ENCODE measurements at regions not wholly inside any gene's neighbourhood (a gene's known extent, or its start where the extent isn't known, plus 50 kb on each side); places are given as distances from the start of the nearest gene placed in this dataset.

DNA sequence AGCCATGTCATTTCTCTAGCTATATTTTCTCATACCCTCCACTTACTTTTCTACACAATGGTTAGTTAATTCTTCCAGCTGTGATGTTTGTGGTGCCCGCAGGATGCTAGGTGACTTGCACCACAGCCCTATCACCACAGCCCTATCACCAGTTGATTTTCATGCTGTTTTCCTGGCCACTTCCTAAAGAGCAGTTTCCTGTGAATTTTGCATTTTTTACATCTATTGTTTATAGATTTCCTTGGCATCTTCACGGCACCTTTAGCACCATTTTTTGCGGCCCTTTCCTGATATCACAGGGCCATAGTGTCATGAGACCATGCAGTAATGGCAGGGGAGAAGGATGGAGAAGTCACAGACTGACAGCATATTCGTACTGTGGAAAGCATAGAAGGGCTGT lies 132.9 kb upstream of the PRICKLE2 start:
- in situ Hi-C loops (cut with HindIII; ENCODE audit: extremely low pct_ligation_motif_present, low pct_unique_long_range_greater_than_20kb): no loop called here
- no peaks in the 10 kb centered on the region for H3K4me1 ChIP-seq (ENCODE audit: insufficient read depth, low read length)
- H3K27ac ChIP-seq (ENCODE audit: extremely low read length, insufficient read depth, low read length): no peak overlapping the region
- intact Hi-C loops (cut with micrococcal nuclease; ENCODE audit: unreplicated experiment): no loop called here
- H3K4me2 ChIP-seq (ENCODE audit: low read depth, low read length): no peak overlapping the region
- no peak overlapping the region for H2AFZ ChIP-seq (ENCODE audit: low read length)
- H3K27me3 ChIP-seq (ENCODE audit: control insufficient read depth in 1 of 2, insufficient read depth in 2 of 2, low read length in 2 of 2): no peaks in the 10 kb centered on the region; a peak in 2 of 5 replicates
- FAIRE-seq: no peak
- H3K79me2 ChIP-seq (ENCODE audit: insufficient read depth, low read length): no peaks in the 10 kb centered on the region
- no peaks in the 10 kb centered on the region for H4K20me1 ChIP-seq (ENCODE audit: insufficient read depth, low read length)
- ATAC-seq: no peak
- no peaks in the 10 kb centered on the region for H3K9me3 ChIP-seq (ENCODE audit: low read length)
- DNase-seq (ENCODE audit: low spot score): no peak
- H3K4me3 ChIP-seq (replicated peaks in 1 of 3; ENCODE audit: insufficient read depth in 1 of 3, low read depth in 2 of 3, low read length in 3 of 3): no peak overlapping the region
- WGBS (ENCODE audit: low lambda C conversion rate): 15% methylated on average over 4 of the region's 4 CpGs
- no TSS peak for BruUV-seq (replicated peaks)
- no peak overlapping the region for H3K9ac ChIP-seq (ENCODE audit: insufficient read depth, low read depth, low read length)
- no peaks in the 10 kb centered on the region for H3K36me3 ChIP-seq (replicated peaks in 1 of 2; ENCODE audit: control insufficient read depth in 1 of 2, insufficient read depth in 2 of 2, low read length in 2 of 2)
- ChIA-PET CTCF (ENCODE audit: low intra/inter-chr PET ratio, low total read pairs) (no interaction called here), POLR2A (no interaction called here)
- TF ChIP-seq, protein P1, sequence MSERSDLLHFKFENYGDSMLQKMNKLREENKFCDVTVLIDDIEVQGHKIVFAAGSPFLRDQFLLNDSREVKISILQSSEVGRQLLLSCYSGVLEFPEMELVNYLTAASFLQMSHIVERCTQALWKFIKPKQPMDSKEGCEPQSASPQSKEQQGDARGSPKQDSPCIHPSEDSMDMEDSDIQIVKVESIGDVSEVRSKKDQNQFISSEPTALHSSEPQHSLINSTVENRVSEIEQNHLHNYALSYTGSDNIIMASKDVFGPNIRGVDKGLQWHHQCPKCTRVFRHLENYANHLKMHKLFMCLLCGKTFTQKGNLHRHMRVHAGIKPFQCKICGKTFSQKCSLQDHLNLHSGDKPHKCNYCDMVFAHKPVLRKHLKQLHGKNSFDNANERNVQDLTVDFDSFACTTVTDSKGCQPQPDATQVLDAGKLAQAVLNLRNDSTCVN (CRISPR knock-in tag; IDR thresholded peaks at IDR 0.05; ENCODE audit: borderline replicate concordance): no peak
- TF ChIP-seq FOXA3 (CRISPR knock-in tag; IDR thresholded peaks at IDR 0.05): no peak
- TF ChIP-seq MED8 (CRISPR knock-in tag; IDR thresholded peaks at IDR 0.05; ENCODE audit: insufficient replicate concordance): no peak
- no peak for TF ChIP-seq ZNF775 (CRISPR knock-in tag; IDR thresholded peaks at IDR 0.05; ENCODE audit: borderline replicate concordance)
- TF ChIP-seq, protein P2, sequence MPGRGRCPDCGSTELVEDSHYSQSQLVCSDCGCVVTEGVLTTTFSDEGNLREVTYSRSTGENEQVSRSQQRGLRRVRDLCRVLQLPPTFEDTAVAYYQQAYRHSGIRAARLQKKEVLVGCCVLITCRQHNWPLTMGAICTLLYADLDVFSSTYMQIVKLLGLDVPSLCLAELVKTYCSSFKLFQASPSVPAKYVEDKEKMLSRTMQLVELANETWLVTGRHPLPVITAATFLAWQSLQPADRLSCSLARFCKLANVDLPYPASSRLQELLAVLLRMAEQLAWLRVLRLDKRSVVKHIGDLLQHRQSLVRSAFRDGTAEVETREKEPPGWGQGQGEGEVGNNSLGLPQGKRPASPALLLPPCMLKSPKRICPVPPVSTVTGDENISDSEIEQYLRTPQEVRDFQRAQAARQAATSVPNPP (CRISPR knock-in tag; IDR thresholded peaks at IDR 0.05): no peak
- TF ChIP-seq, protein P3, sequence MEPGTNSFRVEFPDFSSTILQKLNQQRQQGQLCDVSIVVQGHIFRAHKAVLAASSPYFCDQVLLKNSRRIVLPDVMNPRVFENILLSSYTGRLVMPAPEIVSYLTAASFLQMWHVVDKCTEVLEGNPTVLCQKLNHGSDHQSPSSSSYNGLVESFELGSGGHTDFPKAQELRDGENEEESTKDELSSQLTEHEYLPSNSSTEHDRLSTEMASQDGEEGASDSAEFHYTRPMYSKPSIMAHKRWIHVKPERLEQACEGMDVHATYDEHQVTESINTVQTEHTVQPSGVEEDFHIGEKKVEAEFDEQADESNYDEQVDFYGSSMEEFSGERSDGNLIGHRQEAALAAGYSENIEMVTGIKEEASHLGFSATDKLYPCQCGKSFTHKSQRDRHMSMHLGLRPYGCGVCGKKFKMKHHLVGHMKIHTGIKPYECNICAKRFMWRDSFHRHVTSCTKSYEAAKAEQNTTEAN (CRISPR knock-in tag; conservative IDR thresholded peaks at IDR 0.05): no peak
- TF ChIP-seq RBAK (CRISPR knock-in tag; IDR thresholded peaks at IDR 0.05): no peak
- TF ChIP-seq ETV6 (CRISPR knock-in tag; conservative IDR thresholded peaks at IDR 0.05): no peak
- no peak for TF ChIP-seq ZFP36 (IDR thresholded peaks at IDR 0.05; ENCODE audit: borderline replicate concordance, low read depth, low read length, partially characterized antibody)
- TF ChIP-seq, protein P4, sequence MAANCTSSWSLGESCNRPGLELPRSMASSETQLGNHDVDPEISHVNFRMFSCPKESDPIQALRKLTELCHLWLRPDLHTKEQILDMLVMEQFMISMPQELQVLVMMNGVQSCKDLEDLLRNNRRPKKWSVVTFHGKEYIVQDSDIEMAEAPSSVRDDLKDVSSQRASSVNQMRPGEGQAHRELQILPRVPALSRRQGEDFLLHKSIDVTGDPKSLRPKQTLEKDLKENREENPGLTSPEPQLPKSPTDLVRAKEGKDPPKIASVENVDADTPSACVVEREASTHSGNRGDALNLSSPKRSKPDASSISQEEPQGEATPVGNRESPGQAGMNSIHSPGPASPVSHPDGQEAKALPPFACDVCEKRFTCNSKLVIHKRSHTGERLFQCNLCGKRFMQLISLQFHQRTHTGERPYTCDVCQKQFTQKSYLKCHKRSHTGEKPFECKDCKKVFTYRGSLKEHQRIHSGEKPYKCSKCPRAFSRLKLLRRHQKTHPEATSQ (CRISPR knock-in tag; IDR thresholded peaks at IDR 0.05; ENCODE audit: borderline replicate concordance): no peak
- TF ChIP-seq ZNF296 (CRISPR knock-in tag; conservative IDR thresholded peaks at IDR 0.05): no peak
- TF ChIP-seq, protein P5, sequence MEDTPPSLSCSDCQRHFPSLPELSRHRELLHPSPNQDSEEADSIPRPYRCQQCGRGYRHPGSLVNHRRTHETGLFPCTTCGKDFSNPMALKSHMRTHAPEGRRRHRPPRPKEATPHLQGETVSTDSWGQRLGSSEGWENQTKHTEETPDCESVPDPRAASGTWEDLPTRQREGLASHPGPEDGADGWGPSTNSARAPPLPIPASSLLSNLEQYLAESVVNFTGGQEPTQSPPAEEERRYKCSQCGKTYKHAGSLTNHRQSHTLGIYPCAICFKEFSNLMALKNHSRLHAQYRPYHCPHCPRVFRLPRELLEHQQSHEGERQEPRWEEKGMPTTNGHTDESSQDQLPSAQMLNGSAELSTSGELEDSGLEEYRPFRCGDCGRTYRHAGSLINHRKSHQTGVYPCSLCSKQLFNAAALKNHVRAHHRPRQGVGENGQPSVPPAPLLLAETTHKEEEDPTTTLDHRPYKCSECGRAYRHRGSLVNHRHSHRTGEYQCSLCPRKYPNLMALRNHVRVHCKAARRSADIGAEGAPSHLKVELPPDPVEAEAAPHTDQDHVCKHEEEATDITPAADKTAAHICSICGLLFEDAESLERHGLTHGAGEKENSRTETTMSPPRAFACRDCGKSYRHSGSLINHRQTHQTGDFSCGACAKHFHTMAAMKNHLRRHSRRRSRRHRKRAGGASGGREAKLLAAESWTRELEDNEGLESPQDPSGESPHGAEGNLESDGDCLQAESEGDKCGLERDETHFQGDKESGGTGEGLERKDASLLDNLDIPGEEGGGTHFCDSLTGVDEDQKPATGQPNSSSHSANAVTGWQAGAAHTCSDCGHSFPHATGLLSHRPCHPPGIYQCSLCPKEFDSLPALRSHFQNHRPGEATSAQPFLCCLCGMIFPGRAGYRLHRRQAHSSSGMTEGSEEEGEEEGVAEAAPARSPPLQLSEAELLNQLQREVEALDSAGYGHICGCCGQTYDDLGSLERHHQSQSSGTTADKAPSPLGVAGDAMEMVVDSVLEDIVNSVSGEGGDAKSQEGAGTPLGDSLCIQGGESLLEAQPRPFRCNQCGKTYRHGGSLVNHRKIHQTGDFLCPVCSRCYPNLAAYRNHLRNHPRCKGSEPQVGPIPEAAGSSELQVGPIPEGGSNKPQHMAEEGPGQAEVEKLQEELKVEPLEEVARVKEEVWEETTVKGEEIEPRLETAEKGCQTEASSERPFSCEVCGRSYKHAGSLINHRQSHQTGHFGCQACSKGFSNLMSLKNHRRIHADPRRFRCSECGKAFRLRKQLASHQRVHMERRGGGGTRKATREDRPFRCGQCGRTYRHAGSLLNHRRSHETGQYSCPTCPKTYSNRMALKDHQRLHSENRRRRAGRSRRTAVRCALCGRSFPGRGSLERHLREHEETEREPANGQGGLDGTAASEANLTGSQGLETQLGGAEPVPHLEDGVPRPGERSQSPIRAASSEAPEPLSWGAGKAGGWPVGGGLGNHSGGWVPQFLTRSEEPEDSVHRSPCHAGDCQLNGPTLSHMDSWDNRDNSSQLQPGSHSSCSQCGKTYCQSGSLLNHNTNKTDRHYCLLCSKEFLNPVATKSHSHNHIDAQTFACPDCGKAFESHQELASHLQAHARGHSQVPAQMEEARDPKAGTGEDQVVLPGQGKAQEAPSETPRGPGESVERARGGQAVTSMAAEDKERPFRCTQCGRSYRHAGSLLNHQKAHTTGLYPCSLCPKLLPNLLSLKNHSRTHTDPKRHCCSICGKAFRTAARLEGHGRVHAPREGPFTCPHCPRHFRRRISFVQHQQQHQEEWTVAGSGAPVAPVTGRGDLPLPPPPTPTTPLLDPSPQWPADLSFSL (CRISPR knock-in tag; IDR thresholded peaks at IDR 0.05): no peak
- TF ChIP-seq ZNF101 (CRISPR knock-in tag; IDR thresholded peaks at IDR 0.05; ENCODE audit: borderline replicate concordance, low read depth): no peak
- TF ChIP-seq POLR2AphosphoS2 (IDR thresholded peaks at IDR 0.05; ENCODE audit: low read depth, low read length): no peak

Measured in HepG2 (cell line).